ENCODE measurements at regions not wholly inside any gene's neighbourhood (a gene's known extent, or its start where the extent isn't known, plus 50 kb on each side); places are given as distances from the start of the nearest gene placed in this dataset.
A peak's percentile ranks its signal among the peaks of the same experiment; 100 is the strongest.

- Histone ChIP-seq H3K9ac (ENCODE audit: low read depth in 1 of 2, low read length in 2 of 2) (no peak overlapping the region), H3K4me1 (ENCODE audit: control insufficient read depth in 1 of 2, insufficient read depth in 2 of 2, low read length in 2 of 2) (no peaks in the 10 kb centered on the region), H3K27ac (ENCODE audit: low read depth, low read length) (no peak overlapping the region), H3K36me3 (ENCODE audit: control insufficient read depth in 1 of 2, insufficient read depth in 2 of 2, low read length in 2 of 2) (no peaks in the 10 kb centered on the region), H3K27me3 (ENCODE audit: control insufficient read depth in 1 of 2, insufficient read depth in 2 of 2, low read length in 2 of 2) (no peaks in the 10 kb centered on the region), H3K9me3 (ENCODE audit: control insufficient read depth in 1 of 2, low read length in 2 of 2) (no peaks in the 10 kb centered on the region), H3K4me3 (ENCODE audit: low read depth in 1 of 2, low read length in 2 of 2) (no peak overlapping the region)
Observed at GRCh38 chr19:31512181-31512970, 163.1 kb upstream of the TSHZ3 start.

DNA sequence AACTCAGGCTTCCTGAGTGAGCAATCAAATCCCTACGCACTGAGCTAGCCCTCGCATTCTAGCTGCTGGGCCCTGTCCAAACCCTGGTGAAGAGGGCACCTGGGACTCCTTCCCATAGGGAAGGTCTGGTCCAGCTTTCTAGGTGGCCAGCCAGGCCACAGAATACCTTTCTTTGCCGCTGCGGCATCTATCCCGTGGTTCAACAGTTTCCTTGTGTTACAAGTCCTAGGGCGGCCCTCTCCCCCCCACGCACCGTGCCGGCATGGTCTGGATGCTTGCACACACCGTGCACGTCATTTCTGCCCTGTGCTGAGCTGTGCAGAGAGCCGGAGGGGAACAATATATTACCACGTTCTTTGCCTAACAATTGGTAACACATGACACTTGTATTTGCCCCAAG, 164.6 kb upstream of the TSHZ3 start:
- H3K9me3 ChIP-seq (ENCODE audit: control insufficient read depth in 1 of 2, low read length in 2 of 2), result peaks cover 0 to 3% of the 10 kb centered on the region in 2 donors
- no peak overlapping the region for H3K27ac ChIP-seq (ENCODE audit: low read depth, low read length)
- no peaks in the 10 kb centered on the region for H3K27me3 ChIP-seq (ENCODE audit: control insufficient read depth in 1 of 2, insufficient read depth in 2 of 2, low read length in 2 of 2)

DNA sequence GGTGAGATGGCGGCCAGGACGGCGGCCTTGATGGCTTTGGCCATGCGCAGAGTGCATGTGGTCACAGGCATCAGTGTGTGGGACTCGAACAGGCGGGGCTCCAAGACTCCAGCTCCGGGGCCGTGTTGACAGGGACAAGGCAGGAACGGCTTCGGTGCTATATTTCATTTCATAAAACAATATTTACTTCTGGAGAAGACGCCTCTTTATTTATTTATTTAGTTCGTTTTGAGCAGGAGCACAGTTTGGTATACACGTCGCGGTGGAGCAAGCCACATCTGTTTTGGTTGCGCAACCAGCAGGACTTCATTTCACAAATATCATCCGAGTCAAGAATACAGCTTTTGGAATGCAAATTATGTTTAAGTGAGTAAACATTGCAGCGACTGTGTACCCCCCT, 166.7 kb upstream of the TSHZ3 start:
- Histone ChIP-seq H3K27me3 (ENCODE audit: control insufficient read depth in 1 of 2, insufficient read depth in 2 of 2, low read length in 2 of 2) (no peaks in the 10 kb centered on the region), H3K9ac (ENCODE audit: low read depth in 1 of 2, low read length in 2 of 2) (no peak overlapping the region), H3K4me3 (ENCODE audit: low read depth in 1 of 2, low read length in 2 of 2) (no peak overlapping the region), H3K9me3 (ENCODE audit: control insufficient read depth in 1 of 2, low read length in 2 of 2) (peaks cover 3% of the 10 kb centered on the region in 2 donors), H3K27ac (ENCODE audit: low read depth, low read length) (no peak overlapping the region), H3K4me1 (ENCODE audit: control insufficient read depth in 1 of 2, insufficient read depth in 2 of 2, low read length in 2 of 2) (no peaks in the 10 kb centered on the region), H3K36me3 (ENCODE audit: control insufficient read depth in 1 of 2, insufficient read depth in 2 of 2, low read length in 2 of 2) (no peaks in the 10 kb centered on the region)

More for the DNA sequence above, 164.6 kb upstream of the TSHZ3 start:
- Histone ChIP-seq H3K36me3 (ENCODE audit: control insufficient read depth in 1 of 2, insufficient read depth in 2 of 2, low read length in 2 of 2) (no peaks in the 10 kb centered on the region), H3K9ac (ENCODE audit: low read depth in 1 of 2, low read length in 2 of 2) (no peak overlapping the region), H3K4me1 (ENCODE audit: control insufficient read depth in 1 of 2, insufficient read depth in 2 of 2, low read length in 2 of 2) (no peaks in the 10 kb centered on the region), H3K4me3 (ENCODE audit: low read depth in 1 of 2, low read length in 2 of 2) (no peak overlapping the region)

GRCh38 chr19:31516756-31517155, 167.5 kb upstream of the TSHZ3 start:
- Histone ChIP-seq H3K9ac (ENCODE audit: low read depth in 1 of 2, low read length in 2 of 2) (no peak overlapping the region), H3K27me3 (ENCODE audit: control insufficient read depth in 1 of 2, insufficient read depth in 2 of 2, low read length in 2 of 2) (no peaks in the 10 kb centered on the region), H3K27ac (ENCODE audit: low read depth, low read length) (no peak overlapping the region), H3K9me3 (ENCODE audit: control insufficient read depth in 1 of 2, low read length in 2 of 2) (peaks cover 3% of the 10 kb centered on the region in 2 donors), H3K4me3 (ENCODE audit: low read depth in 1 of 2, low read length in 2 of 2) (no peak overlapping the region), H3K36me3 (ENCODE audit: control insufficient read depth in 1 of 2, insufficient read depth in 2 of 2, low read length in 2 of 2) (no peaks in the 10 kb centered on the region), H3K4me1 (ENCODE audit: control insufficient read depth in 1 of 2, insufficient read depth in 2 of 2, low read length in 2 of 2) (no peaks in the 10 kb centered on the region)

- H3K9me3 ChIP-seq (ENCODE audit: control insufficient read depth in 1 of 2, low read length in 2 of 2), result peaks cover 3% of the 10 kb centered on the region in 2 donors
Observed at GRCh38 chr19:31517224-31518180, 168.3 kb upstream of the TSHZ3 start.

GRCh38 chr19:31518216-31519020, 169.2 kb upstream of the TSHZ3 start:
- Histone ChIP-seq H3K27me3 (ENCODE audit: control insufficient read depth in 1 of 2, insufficient read depth in 2 of 2, low read length in 2 of 2) (no peaks in the 10 kb centered on the region), H3K36me3 (ENCODE audit: control insufficient read depth in 1 of 2, insufficient read depth in 2 of 2, low read length in 2 of 2) (no peaks in the 10 kb centered on the region)

More at GRCh38 chr19:31517224-31518180, 168.3 kb upstream of the TSHZ3 start:
- Histone ChIP-seq H3K27ac (ENCODE audit: low read depth, low read length) (no peak overlapping the region), H3K9ac (ENCODE audit: low read depth in 1 of 2, low read length in 2 of 2) (no peak overlapping the region), H3K4me1 (ENCODE audit: control insufficient read depth in 1 of 2, insufficient read depth in 2 of 2, low read length in 2 of 2) (no peaks in the 10 kb centered on the region), H3K36me3 (ENCODE audit: control insufficient read depth in 1 of 2, insufficient read depth in 2 of 2, low read length in 2 of 2) (no peaks in the 10 kb centered on the region), H3K4me3 (ENCODE audit: low read depth in 1 of 2, low read length in 2 of 2) (no peak overlapping the region), H3K27me3 (ENCODE audit: control insufficient read depth in 1 of 2, insufficient read depth in 2 of 2, low read length in 2 of 2) (no peaks in the 10 kb centered on the region)

DNA sequence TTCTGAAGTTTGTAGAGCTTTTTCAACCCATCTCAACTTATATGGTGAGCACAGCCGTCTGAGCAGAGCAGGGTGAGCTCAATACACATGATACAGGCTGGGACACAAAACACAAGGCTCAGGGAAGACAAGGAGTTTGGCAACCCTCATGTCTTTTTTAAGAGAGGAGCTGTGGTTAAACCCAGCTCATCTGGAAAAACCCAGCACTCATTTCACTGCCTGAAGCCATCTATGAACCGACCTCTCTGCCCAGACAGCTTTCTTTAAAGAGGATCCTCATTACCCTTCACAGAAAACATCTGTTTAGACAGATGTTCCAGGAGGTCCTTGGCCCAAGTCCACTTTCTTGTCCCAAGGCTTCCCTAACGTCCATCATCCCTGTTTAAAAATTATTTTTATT, 170.0 kb upstream of the TSHZ3 start:
- Histone ChIP-seq H3K27ac (ENCODE audit: low read depth, low read length) (no peak overlapping the region), H3K36me3 (ENCODE audit: control insufficient read depth in 1 of 2, insufficient read depth in 2 of 2, low read length in 2 of 2) (no peaks in the 10 kb centered on the region), H3K4me1 (ENCODE audit: control insufficient read depth in 1 of 2, insufficient read depth in 2 of 2, low read length in 2 of 2) (no peaks in the 10 kb centered on the region), H3K9ac (ENCODE audit: low read depth in 1 of 2, low read length in 2 of 2) (no peak overlapping the region), H3K4me3 (ENCODE audit: low read depth in 1 of 2, low read length in 2 of 2) (no peak overlapping the region), H3K27me3 (ENCODE audit: control insufficient read depth in 1 of 2, insufficient read depth in 2 of 2, low read length in 2 of 2) (no peaks in the 10 kb centered on the region), H3K9me3 (ENCODE audit: control insufficient read depth in 1 of 2, low read length in 2 of 2) (peaks cover 3% of the 10 kb centered on the region in 2 donors)

More at GRCh38 chr19:31518216-31519020, 169.2 kb upstream of the TSHZ3 start:
- no peak overlapping the region for H3K27ac ChIP-seq (ENCODE audit: low read depth, low read length)
- peaks cover 3% of the 10 kb centered on the region in 2 donors for H3K9me3 ChIP-seq (ENCODE audit: control insufficient read depth in 1 of 2, low read length in 2 of 2)
- no peaks in the 10 kb centered on the region for H3K4me1 ChIP-seq (ENCODE audit: control insufficient read depth in 1 of 2, insufficient read depth in 2 of 2, low read length in 2 of 2)
- H3K9ac ChIP-seq (ENCODE audit: low read depth in 1 of 2, low read length in 2 of 2), result peak overlapping the region in 1 of 2 donors; percentile 34
- no peak overlapping the region for H3K4me3 ChIP-seq (ENCODE audit: low read depth in 1 of 2, low read length in 2 of 2)

DNA sequence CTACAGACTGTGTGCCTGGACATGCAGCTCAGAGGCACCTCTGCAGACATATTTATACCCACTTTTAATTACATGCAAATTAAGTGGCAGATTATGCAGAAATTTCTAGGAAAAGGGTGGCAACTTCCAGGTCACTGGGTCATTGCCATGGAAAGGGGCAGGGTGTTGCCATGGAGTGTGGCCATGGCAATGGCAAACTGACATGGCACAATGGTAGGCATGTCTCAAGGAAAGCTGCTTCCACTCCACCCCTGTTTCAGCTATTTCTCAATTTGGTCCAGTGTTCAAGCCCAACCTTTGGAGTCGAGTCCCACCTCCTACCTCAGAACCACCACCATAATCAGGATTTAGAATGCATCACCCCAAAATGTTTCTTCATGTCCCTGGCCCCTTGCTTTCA, 170.7 kb upstream of the TSHZ3 start:
- H3K36me3 ChIP-seq (ENCODE audit: control insufficient read depth in 1 of 2, insufficient read depth in 2 of 2, low read length in 2 of 2), result no peaks in the 10 kb centered on the region
- peaks cover 3% of the 10 kb centered on the region in 2 donors for H3K9me3 ChIP-seq (ENCODE audit: control insufficient read depth in 1 of 2, low read length in 2 of 2)
- no peaks in the 10 kb centered on the region for H3K27me3 ChIP-seq (ENCODE audit: control insufficient read depth in 1 of 2, insufficient read depth in 2 of 2, low read length in 2 of 2)
- H3K4me1 ChIP-seq (ENCODE audit: control insufficient read depth in 1 of 2, insufficient read depth in 2 of 2, low read length in 2 of 2), result no peaks in the 10 kb centered on the region
- no peak overlapping the region for H3K9ac ChIP-seq (ENCODE audit: low read depth in 1 of 2, low read length in 2 of 2)
- no peak overlapping the region for H3K4me3 ChIP-seq (ENCODE audit: low read depth in 1 of 2, low read length in 2 of 2)
- H3K27ac ChIP-seq (ENCODE audit: low read depth, low read length), result no peak overlapping the region

GRCh38 chr19:31520633-31521032, 171.4 kb upstream of the TSHZ3 start:
- H3K9ac ChIP-seq (ENCODE audit: low read depth in 1 of 2, low read length in 2 of 2), result no peak overlapping the region
- H3K4me1 ChIP-seq (ENCODE audit: control insufficient read depth in 1 of 2, insufficient read depth in 2 of 2, low read length in 2 of 2), result no peaks in the 10 kb centered on the region
- no peak overlapping the region for H3K27ac ChIP-seq (ENCODE audit: low read depth, low read length)
- no peaks in the 10 kb centered on the region for H3K36me3 ChIP-seq (ENCODE audit: control insufficient read depth in 1 of 2, insufficient read depth in 2 of 2, low read length in 2 of 2)
- no peaks in the 10 kb centered on the region for H3K27me3 ChIP-seq (ENCODE audit: control insufficient read depth in 1 of 2, insufficient read depth in 2 of 2, low read length in 2 of 2)
- no peak overlapping the region for H3K4me3 ChIP-seq (ENCODE audit: low read depth in 1 of 2, low read length in 2 of 2)
- peaks cover 3% of the 10 kb centered on the region in 2 donors for H3K9me3 ChIP-seq (ENCODE audit: control insufficient read depth in 1 of 2, low read length in 2 of 2)

Measured in duodenal mucosa (tissue), 2 donors.